Stimulated activated CD4-positive, alpha-beta T cell treated with anti-CD3 and anti-CD28 coated beads, Interleukin-1b, Interleukin-23, amount 100 ng/mL, for 24 hours (primary cell): ENCODE measurements at regions not wholly inside any gene's neighbourhood (a gene's known extent, or its start where the extent isn't known, plus 50 kb on each side); places are given as distances from the start of the nearest gene placed in this dataset.
"Not testable (repeated sequence)": the region's sequence is repeated elsewhere in the genome, so short reads cannot be mapped to it uniquely, and the experiment has no call there.

Experiments
- DNase-seq, 4 experiments: peaks; one replicate each; pipeline ENCODE4 v3.0.0-alpha.2; 2020; ENCODE audit warnings: low read depth in 4 of 4, low spot score in 1 of 4

GRCh38 chrX:54615109-54615508 is 85.1 kb downstream of the GNL3L start:
- no peak for DNase-seq

- DNase-seq, result no peak
These were observed 103.6 kb downstream of the GNL3L start for GRCh38 chrX:54633641-54634040.

- no peak for DNase-seq
These were observed 109.0 kb downstream of the GNL3L start for GRCh38 chrX:54639018-54639345.

DNA sequence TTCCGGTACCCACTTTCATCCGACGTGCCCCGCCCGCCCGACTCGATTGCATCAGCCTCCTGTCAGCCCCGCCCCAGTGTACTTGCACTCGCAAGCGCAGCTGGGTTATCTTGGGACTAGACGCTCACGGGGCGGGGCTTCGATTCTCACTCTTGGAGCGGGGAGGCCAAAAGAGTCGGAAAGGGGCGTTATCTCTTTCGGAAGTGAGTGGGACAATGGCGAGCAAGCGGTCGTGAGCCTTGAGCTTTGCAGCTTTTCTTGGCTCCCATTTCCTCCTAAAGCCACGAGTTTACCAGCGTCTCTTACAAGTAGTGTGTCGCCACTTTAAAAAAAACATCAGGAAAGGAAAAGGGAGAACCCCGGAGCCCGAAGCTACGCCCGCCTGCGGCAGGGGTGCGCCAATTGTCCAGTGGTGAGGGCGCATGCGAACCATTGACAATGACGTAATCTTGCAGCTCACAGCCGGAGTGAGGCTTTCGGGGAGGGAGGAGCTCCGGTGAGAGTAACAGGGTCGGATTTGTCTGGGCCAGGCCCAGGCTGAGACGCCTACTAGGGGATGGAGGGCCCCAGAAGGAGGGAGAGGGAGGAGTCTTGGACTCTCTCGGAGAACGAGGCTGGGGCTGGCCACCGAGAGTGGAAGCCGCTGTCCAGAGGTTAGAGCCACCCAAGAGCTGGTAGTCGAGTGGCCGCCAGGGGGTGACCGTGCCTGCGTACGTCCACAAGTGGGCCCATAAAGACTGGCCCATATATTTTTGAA is 109.5 kb downstream of the GNL3L start:
- peak; percentile 74 to 90 (median 83) for DNase-seq

DNA sequence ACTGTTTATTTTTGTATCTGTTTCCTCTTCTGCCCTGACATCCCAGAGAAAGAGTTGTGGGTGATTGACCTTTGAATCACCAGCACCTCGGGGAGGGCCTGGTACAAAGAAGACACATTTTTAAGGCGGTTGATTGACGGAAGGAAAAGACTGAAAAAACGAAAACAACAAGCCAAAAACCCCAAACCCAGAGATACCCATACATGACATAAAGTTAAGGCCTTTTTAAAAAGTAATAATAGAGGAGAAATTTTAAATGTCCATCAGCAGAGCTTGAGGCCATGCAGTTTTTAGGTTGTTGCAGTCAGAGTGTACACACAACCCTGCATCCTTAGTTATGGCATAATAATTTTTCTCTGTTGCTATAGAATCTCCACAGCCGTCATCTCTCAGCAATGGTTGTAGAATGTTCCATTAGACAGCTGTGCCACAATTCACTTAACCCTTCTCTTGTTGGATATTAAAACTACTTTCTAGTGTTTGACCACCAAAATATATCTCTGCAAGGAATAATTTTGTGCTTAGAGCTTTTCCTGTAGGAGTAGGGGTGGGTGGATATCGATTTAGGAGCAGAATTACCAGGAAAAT is 110.2 kb downstream of the GNL3L start:
- DNase-seq, result no peak

- DNase-seq, result no peak
These were observed 110.7 kb downstream of the GNL3L start for GRCh38 chrX:54640736-54641135.

GRCh38 chrX:54641530-54641929 is 111.5 kb downstream of the GNL3L start:
- no peak for DNase-seq

DNA sequence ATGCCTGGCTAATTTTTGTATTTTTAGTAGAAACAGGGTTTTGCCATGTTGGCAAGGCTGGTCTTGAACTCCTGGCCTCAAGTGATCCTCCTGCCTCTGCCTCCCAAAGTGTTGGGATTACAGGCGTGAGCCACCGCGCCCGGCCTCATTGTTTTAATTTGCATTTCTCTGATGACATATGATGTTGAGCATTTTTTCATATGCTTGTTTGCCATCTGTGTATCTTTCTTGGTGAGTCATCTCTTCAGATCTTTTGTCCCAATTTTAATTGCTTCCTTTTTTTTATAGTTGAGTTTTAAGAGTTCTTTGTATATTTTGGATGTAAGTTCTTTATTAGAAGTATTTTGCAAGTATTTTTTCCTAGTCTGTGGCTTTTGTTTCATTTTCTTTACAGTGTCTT is 117.6 kb downstream of the GNL3L start:
- not testable (repeated sequence) for DNase-seq

- no peak for DNase-seq
These were observed 129.5 kb downstream of the GNL3L start for GRCh38 chrX:54659547-54659946.

DNA sequence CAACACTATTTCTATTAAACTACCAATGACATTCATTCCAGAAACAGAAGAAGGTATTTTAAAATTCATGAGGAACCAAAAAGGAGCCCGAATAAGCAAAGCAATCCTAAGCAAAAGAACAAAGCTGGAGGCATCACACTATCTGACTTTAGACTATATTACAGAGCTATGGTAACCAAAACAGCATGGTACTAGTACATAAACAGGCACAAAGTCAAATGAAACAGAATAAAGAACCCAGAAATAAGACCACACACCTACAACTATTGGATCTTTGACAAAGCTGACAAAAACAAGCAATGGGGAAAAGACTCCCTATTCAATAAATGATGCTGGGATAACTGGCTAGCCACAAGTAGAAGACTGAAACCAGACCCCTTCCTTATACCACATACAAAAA is 122.3 kb downstream of the ITIH6 start:
- no peak for DNase-seq

GRCh38 chrX:54695231-54695630 is 102.8 kb downstream of the ITIH6 start:
- no peak for DNase-seq

GRCh38 chrX:54695816-54696487 is 102.1 kb downstream of the ITIH6 start:
- no peak for DNase-seq
